ENCODE measurements at regions not wholly inside any gene's neighbourhood (a gene's known extent, or its start where the extent isn't known, plus 50 kb on each side); places are given as distances from the start of the nearest gene placed in this dataset.
A peak's percentile ranks its signal among the peaks of the same experiment; 100 is the strongest.
"Not testable (repeated sequence)": the region's sequence is repeated elsewhere in the genome, so short reads cannot be mapped to it uniquely, and the experiment has no call there.

GRCh38 chr9:6128030-6128429 lies 87.6 kb upstream of the IL33 start:
- intact Hi-C loops (cut with DNase I, micrococcal nuclease) = no loop called here
- POLR2A ChIA-PET = no interaction called here

GRCh38 chr9:6126377-6126776 lies 89.2 kb upstream of the IL33 start:
- intact Hi-C loops (cut with DNase I, micrococcal nuclease) = no loop called here
- Mint-ChIP-seq H3K27ac (no peak overlapping the region), H3K4me3 (no peak overlapping the region), H3K36me3 (ENCODE audit: low read depth) (no peaks in the 10 kb centered on the region), H3K4me1 (no peaks in the 10 kb centered on the region), H3K9me3 (ENCODE audit: low read depth) (no peaks in the 10 kb centered on the region), H3K27me3 (peaks cover 14% of the 10 kb centered on the region)
- CTCF ChIA-PET = no interaction called here
- no peak for DNase-seq
- POLR2A ChIA-PET = no interaction called here
- no peak for ATAC-seq

More at GRCh38 chr9:6128030-6128429, 87.6 kb upstream of the IL33 start:
- H3K27me3 Mint-ChIP-seq = peaks cover 11% of the 10 kb centered on the region
- no peak overlapping the region for H3K4me3 Mint-ChIP-seq
- CTCF ChIA-PET = interaction anchor here (1.6 kb wide), 1 partner anchor 74 kb away, joined by 7 read pairs; no protein-coding TSS in a partner anchor
- no peak overlapping the region for H3K27ac Mint-ChIP-seq
- no peaks in the 10 kb centered on the region for H3K9me3 Mint-ChIP-seq (ENCODE audit: low read depth)
- no peaks in the 10 kb centered on the region for H3K36me3 Mint-ChIP-seq (ENCODE audit: low read depth)
- DNase-seq (no peak), ATAC-seq (no peak)
- H3K4me1 Mint-ChIP-seq = no peaks in the 10 kb centered on the region

GRCh38 chr9:6123416-6123815 lies 92.2 kb upstream of the IL33 start:
- DNase-seq (no peak), ATAC-seq (no peak)
- Mint-ChIP-seq H3K36me3 (ENCODE audit: low read depth) (no peaks in the 10 kb centered on the region), H3K27ac (no peak overlapping the region), H3K4me1 (no peaks in the 10 kb centered on the region), H3K4me3 (no peak overlapping the region), H3K9me3 (ENCODE audit: low read depth) (no peaks in the 10 kb centered on the region), H3K27me3 (peaks cover 9% of the 10 kb centered on the region)
- intact Hi-C loops (cut with DNase I, micrococcal nuclease) = no loop called here
- CTCF ChIA-PET = no interaction called here
- POLR2A ChIA-PET = no interaction called here

GRCh38 chr9:6121707-6122106 lies 93.9 kb upstream of the IL33 start:
- Mint-ChIP-seq H3K27me3 (peaks cover 7% of the 10 kb centered on the region), H3K36me3 (ENCODE audit: low read depth) (no peaks in the 10 kb centered on the region), H3K4me1 (no peaks in the 10 kb centered on the region), H3K27ac (no peak overlapping the region), H3K9me3 (ENCODE audit: low read depth) (no peaks in the 10 kb centered on the region), H3K4me3 (no peak overlapping the region)
- DNase-seq (no peak), ATAC-seq (no peak)
- intact Hi-C loops (cut with DNase I, micrococcal nuclease) = no loop called here
- ChIA-PET POLR2A (no interaction called here), CTCF (interaction anchor here (0.7 to 0.8 kb wide), 2 partner anchors 10 to 54 kb away, joined by 3 to 4 read pairs; no protein-coding TSS in a partner anchor)

GRCh38 chr9:6114424-6114823 lies 99.0 kb upstream of the RANBP6 start:
- ATAC-seq (no peak), DNase-seq (no peak)
- Mint-ChIP-seq H3K27ac (no peak overlapping the region), H3K36me3 (ENCODE audit: low read depth) (no peaks in the 10 kb centered on the region), H3K4me1 (peaks cover 7% of the 10 kb centered on the region), H3K27me3 (no peaks in the 10 kb centered on the region), H3K9me3 (ENCODE audit: low read depth) (no peaks in the 10 kb centered on the region), H3K4me3 (no peak overlapping the region)
- POLR2A ChIA-PET = no interaction called here
- intact Hi-C loops (cut with DNase I, micrococcal nuclease) = no loop called here
- CTCF ChIA-PET = interaction anchor here (0.8 kb wide), 1 partner anchor 227 kb away, joined by 3 read pairs; no protein-coding TSS in a partner anchor

- no peak for DNase-seq
These were observed 98.4 kb upstream of the RANBP6 start for GRCh38 chr9:6113819-6114218.

GRCh38 chr9:6113312-6113711 lies 97.9 kb upstream of the RANBP6 start:
- Mint-ChIP-seq H3K4me1 (peaks cover 8% of the 10 kb centered on the region), H3K36me3 (ENCODE audit: low read depth) (no peaks in the 10 kb centered on the region), H3K27me3 (no peaks in the 10 kb centered on the region), H3K27ac (no peak overlapping the region), H3K9me3 (ENCODE audit: low read depth) (no peaks in the 10 kb centered on the region), H3K4me3 (no peak overlapping the region)
- ATAC-seq (no peak), DNase-seq (no peak)
- intact Hi-C loops (cut with DNase I, micrococcal nuclease) = no loop called here
- CTCF ChIA-PET = no interaction called here
- POLR2A ChIA-PET = no interaction called here

More at GRCh38 chr9:6113819-6114218, 98.4 kb upstream of the RANBP6 start:
- Mint-ChIP-seq H3K9me3 (ENCODE audit: low read depth) (no peaks in the 10 kb centered on the region), H3K4me3 (no peak overlapping the region), H3K36me3 (ENCODE audit: low read depth) (no peaks in the 10 kb centered on the region), H3K4me1 (peaks cover 8% of the 10 kb centered on the region), H3K27me3 (no peaks in the 10 kb centered on the region), H3K27ac (no peak overlapping the region)
- ATAC-seq = no peak
- POLR2A ChIA-PET = no interaction called here
- CTCF ChIA-PET = no interaction called here
- intact Hi-C loops (cut with DNase I, micrococcal nuclease) = no loop called here

GRCh38 chr9:6109986-6110385 lies 94.6 kb upstream of the RANBP6 start:
- CTCF ChIA-PET = interaction anchor here (0.6 to 2.1 kb wide), 3 partner anchors 14 to 196 kb away, joined by 3 to 7 read pairs (median 3); no protein-coding TSS in a partner anchor
- Mint-ChIP-seq H3K4me1 (peaks cover 18% of the 10 kb centered on the region), H3K4me3 (no peak overlapping the region), H3K36me3 (ENCODE audit: low read depth) (no peaks in the 10 kb centered on the region), H3K9me3 (ENCODE audit: low read depth) (no peaks in the 10 kb centered on the region), H3K27me3 (no peaks in the 10 kb centered on the region), H3K27ac (no peak overlapping the region)
- ATAC-seq = no peak
- DNase-seq = no peak
- intact Hi-C loops (cut with DNase I, micrococcal nuclease) = no loop called here
- POLR2A ChIA-PET = no interaction called here

- DNase-seq (no peak), ATAC-seq (peak; percentile 42)
- Mint-ChIP-seq H3K27me3 (no peaks in the 10 kb centered on the region), H3K36me3 (ENCODE audit: low read depth) (no peaks in the 10 kb centered on the region), H3K27ac (no peak overlapping the region), H3K9me3 (ENCODE audit: low read depth) (no peaks in the 10 kb centered on the region), H3K4me1 (peaks cover 18% of the 10 kb centered on the region), H3K4me3 (no peak overlapping the region)
- CTCF ChIA-PET = interaction anchor here (1.4 to 2.1 kb wide), 2 partner anchors 13 to 55 kb away, joined by 3 to 7 read pairs; no protein-coding TSS in a partner anchor
- POLR2A ChIA-PET = no interaction called here
- intact Hi-C loops (cut with DNase I, micrococcal nuclease) = no loop called here
These were observed 94.1 kb upstream of the RANBP6 start for GRCh38 chr9:6109571-6109970.

GRCh38 chr9:6106711-6107339 lies 91.4 kb upstream of the RANBP6 start:
- intact Hi-C loops (cut with DNase I, micrococcal nuclease) = no loop called here
- H3K4me3 Mint-ChIP-seq = no peak overlapping the region

GRCh38 chr9:6105738-6106137 lies 90.3 kb upstream of the RANBP6 start:
- CTCF ChIA-PET = no interaction called here
- Mint-ChIP-seq H3K36me3 (ENCODE audit: low read depth) (no peaks in the 10 kb centered on the region), H3K27me3 (no peaks in the 10 kb centered on the region), H3K4me3 (no peak overlapping the region), H3K4me1 (peaks cover 18% of the 10 kb centered on the region), H3K27ac (no peak overlapping the region), H3K9me3 (ENCODE audit: low read depth) (no peaks in the 10 kb centered on the region)
- intact Hi-C loops (cut with DNase I, micrococcal nuclease) = no loop called here
- DNase-seq = no peak
- POLR2A ChIA-PET = no interaction called here
- ATAC-seq = no peak

More at GRCh38 chr9:6106711-6107339, 91.4 kb upstream of the RANBP6 start:
- Mint-ChIP-seq H3K27me3 (no peaks in the 10 kb centered on the region), H3K4me1 (peaks cover 18% of the 10 kb centered on the region), H3K36me3 (ENCODE audit: low read depth) (no peaks in the 10 kb centered on the region), H3K9me3 (ENCODE audit: low read depth) (no peaks in the 10 kb centered on the region), H3K27ac (no peak overlapping the region)
- ATAC-seq = peak; percentile 36
- ChIA-PET POLR2A (no interaction called here), CTCF (interaction anchor here (0.7 to 1.6 kb wide), 5 partner anchors 26 to 769 kb away, joined by 3 to 6 read pairs (median 4); no protein-coding TSS in a partner anchor)
- peak; percentile 11 for DNase-seq

- H3K4me3 Mint-ChIP-seq; H3K36me3 Mint-ChIP-seq (ENCODE audit: low read depth); intact Hi-C loops (cut with DNase I, micrococcal nuclease); DNase-seq; H3K9me3 Mint-ChIP-seq (ENCODE audit: low read depth); POLR2A ChIA-PET; CTCF ChIA-PET; H3K27me3 Mint-ChIP-seq; H3K27ac Mint-ChIP-seq; ATAC-seq: not testable (repeated sequence)
- peaks cover 10% of the 10 kb centered on the region for H3K4me1 Mint-ChIP-seq
These were observed 89.0 kb upstream of the RANBP6 start for GRCh38 chr9:6104406-6104805.

Measured in activated CD4-positive, alpha-beta T cell treated with anti-CD3 and anti-CD28 coated beads for 36 hours (primary cell).